ENCODE measurements at regions not wholly inside any gene's neighbourhood (a gene's known extent, or its start where the extent isn't known, plus 50 kb on each side); places are given as distances from the start of the nearest gene placed in this dataset.

DNA sequence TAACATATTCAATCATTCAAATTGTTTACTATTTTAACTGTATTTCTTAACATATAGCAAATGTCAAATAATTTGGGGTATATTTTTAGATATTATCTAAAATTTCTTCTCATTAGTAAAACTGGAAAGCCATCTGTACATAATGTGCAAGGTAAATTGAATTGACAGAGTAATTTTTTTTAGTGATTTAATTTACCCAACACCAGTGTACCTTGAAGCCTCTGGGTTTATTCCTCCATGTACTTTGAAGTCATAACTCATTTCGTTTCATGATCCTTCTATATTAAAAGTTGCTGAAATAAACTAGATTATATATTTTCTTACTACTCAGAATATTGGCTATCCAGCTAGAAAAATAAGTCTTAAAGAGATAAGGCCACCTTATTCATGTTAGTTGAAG, 674.9 kb downstream of the PRR16 start:
- TF ChIP-seq POLR2AphosphoS5 (IDR thresholded peaks at IDR 0.05) (no peak), EP300 (IDR thresholded peaks at IDR 0.05; ENCODE audit: low read depth) (no peak), POLR2A (IDR thresholded peaks at IDR 0.05) (no peak)
- TF ChIP-seq, protein P1, sequence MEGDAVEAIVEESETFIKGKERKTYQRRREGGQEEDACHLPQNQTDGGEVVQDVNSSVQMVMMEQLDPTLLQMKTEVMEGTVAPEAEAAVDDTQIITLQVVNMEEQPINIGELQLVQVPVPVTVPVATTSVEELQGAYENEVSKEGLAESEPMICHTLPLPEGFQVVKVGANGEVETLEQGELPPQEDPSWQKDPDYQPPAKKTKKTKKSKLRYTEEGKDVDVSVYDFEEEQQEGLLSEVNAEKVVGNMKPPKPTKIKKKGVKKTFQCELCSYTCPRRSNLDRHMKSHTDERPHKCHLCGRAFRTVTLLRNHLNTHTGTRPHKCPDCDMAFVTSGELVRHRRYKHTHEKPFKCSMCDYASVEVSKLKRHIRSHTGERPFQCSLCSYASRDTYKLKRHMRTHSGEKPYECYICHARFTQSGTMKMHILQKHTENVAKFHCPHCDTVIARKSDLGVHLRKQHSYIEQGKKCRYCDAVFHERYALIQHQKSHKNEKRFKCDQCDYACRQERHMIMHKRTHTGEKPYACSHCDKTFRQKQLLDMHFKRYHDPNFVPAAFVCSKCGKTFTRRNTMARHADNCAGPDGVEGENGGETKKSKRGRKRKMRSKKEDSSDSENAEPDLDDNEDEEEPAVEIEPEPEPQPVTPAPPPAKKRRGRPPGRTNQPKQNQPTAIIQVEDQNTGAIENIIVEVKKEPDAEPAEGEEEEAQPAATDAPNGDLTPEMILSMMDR (IDR thresholded peaks at IDR 0.05): no peak
- no peak overlapping the region for H3K4me3 ChIP-seq
- DNase-seq: no peak
- no peak overlapping the region for H3K27ac ChIP-seq
- 56 to 64% methylated on average over 1 of the region's 1 CpG for WGBS, 2 donors (ENCODE audit: low coverage in 1 of 2)
- intact Hi-C loops (cut with DNase I; ENCODE audit: low total_unique reads): no loop called here
- H3K27me3 ChIP-seq: no peaks in the 10 kb centered on the region
- in situ Hi-C loops (cut with MboI; ENCODE audit: low pct_ligation_motif_present in 1 of 4, low pct_unique_long_range_greater_than_20kb in 1 of 4, low sequenced_read_pairs in 3 of 4): no loop called here
- H3K4me1 ChIP-seq: no peaks in the 10 kb centered on the region
- H3K36me3 ChIP-seq: no peaks in the 10 kb centered on the region
- no peaks in the 10 kb centered on the region for H3K9me3 ChIP-seq

GRCh38 chr5:121144764-121145163, 680.7 kb downstream of the PRR16 start:
- Histone ChIP-seq H3K27me3 (no peaks in the 10 kb centered on the region), H3K4me1 (no peaks in the 10 kb centered on the region), H3K27ac (no peak overlapping the region), H3K36me3 (no peaks in the 10 kb centered on the region), H3K4me3 (no peak overlapping the region), H3K9me3 (no peaks in the 10 kb centered on the region)
- intact Hi-C loops (cut with DNase I; ENCODE audit: low total_unique reads): no loop called here
- in situ Hi-C loops (cut with MboI; ENCODE audit: low pct_ligation_motif_present in 1 of 4, low pct_unique_long_range_greater_than_20kb in 1 of 4, low sequenced_read_pairs in 3 of 4): no loop called here
- DNase-seq: no peak
- no peak for TF ChIP-seq POLR2A (IDR thresholded peaks at IDR 0.05)
- no peak for TF ChIP-seq EP300 (IDR thresholded peaks at IDR 0.05; ENCODE audit: low read depth)
- TF ChIP-seq, protein P1 (IDR thresholded peaks at IDR 0.05): no peak
- TF ChIP-seq POLR2AphosphoS5 (IDR thresholded peaks at IDR 0.05): no peak
- WGBS, 2 donors (ENCODE audit: low coverage in 1 of 2): 58 to 72% methylated on average over 1 of the region's 1 CpG

- DNase-seq: no peak
- 87 to 90% methylated on average over 2 of the region's 2 CpGs for WGBS, 2 donors (ENCODE audit: low coverage in 1 of 2)
Measured at GRCh38 chr5:121151534-121151933, 687.4 kb downstream of the PRR16 start.

DNA sequence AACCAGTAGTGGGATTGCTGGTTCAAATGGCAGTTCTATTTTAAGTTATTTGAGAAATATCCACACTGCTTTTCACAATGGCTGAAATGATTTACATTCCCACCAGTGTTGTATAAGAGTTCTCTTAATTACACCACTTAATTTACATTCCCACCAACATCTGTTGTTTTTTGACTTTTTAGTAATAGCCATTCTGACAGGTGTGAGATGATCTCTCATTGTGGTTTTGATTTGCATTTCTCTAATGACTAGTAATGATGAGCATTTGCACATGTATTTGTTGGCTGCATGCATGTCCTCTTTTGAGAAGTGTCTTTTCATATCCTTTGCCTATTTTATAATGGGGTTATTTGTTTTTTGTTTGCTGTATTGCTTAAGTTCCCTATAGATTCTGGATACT, 688.3 kb downstream of the PRR16 start:
- intact Hi-C loops (cut with DNase I; ENCODE audit: low total_unique reads) (no loop called here), in situ Hi-C loops (cut with MboI; ENCODE audit: low pct_ligation_motif_present in 1 of 4, low pct_unique_long_range_greater_than_20kb in 1 of 4, low sequenced_read_pairs in 3 of 4) (no loop called here)
- Histone ChIP-seq H3K27ac (no peak overlapping the region), H3K36me3 (no peaks in the 10 kb centered on the region), H3K9me3 (no peaks in the 10 kb centered on the region), H3K27me3 (no peaks in the 10 kb centered on the region), H3K4me3 (no peak overlapping the region), H3K4me1 (no peaks in the 10 kb centered on the region)
- TF ChIP-seq EP300 (IDR thresholded peaks at IDR 0.05; ENCODE audit: low read depth) (no peak), POLR2A (IDR thresholded peaks at IDR 0.05) (no peak), POLR2AphosphoS5 (IDR thresholded peaks at IDR 0.05) (no peak)
- TF ChIP-seq, protein P1 (IDR thresholded peaks at IDR 0.05): no peak
- no peak for DNase-seq

More at GRCh38 chr5:121151534-121151933, 687.4 kb downstream of the PRR16 start:
- no peak for TF ChIP-seq EP300 (IDR thresholded peaks at IDR 0.05; ENCODE audit: low read depth)
- no peak for TF ChIP-seq POLR2AphosphoS5 (IDR thresholded peaks at IDR 0.05)
- TF ChIP-seq POLR2A (IDR thresholded peaks at IDR 0.05): no peak
- TF ChIP-seq, protein P1 (IDR thresholded peaks at IDR 0.05): no peak
- in situ Hi-C loops (cut with MboI; ENCODE audit: low pct_ligation_motif_present in 1 of 4, low pct_unique_long_range_greater_than_20kb in 1 of 4, low sequenced_read_pairs in 3 of 4) (no loop called here), intact Hi-C loops (cut with DNase I; ENCODE audit: low total_unique reads) (no loop called here)
- Histone ChIP-seq H3K27me3 (no peaks in the 10 kb centered on the region), H3K9me3 (no peaks in the 10 kb centered on the region), H3K4me1 (no peaks in the 10 kb centered on the region), H3K36me3 (no peaks in the 10 kb centered on the region), H3K4me3 (no peak overlapping the region), H3K27ac (no peak overlapping the region)

Measured in transverse colon (tissue), 4 donors.